RWPE1 (cell line): ENCODE measurements at regions not wholly inside any gene's neighbourhood (a gene's known extent, or its start where the extent isn't known, plus 50 kb on each side); places are given as distances from the start of the nearest gene placed in this dataset.

Experiments used
- CTCF ChIA-PET: fragments of 350-600 bp; sonication (Branson Sonifier 250); formaldehyde crosslinking; extraction: SDS; loops from one replicate; lab custom pipeline; 2021; lab: Yijun Ruan, JAX
- POLR2A ChIA-PET: fragments of 400-600 bp; formaldehyde crosslinking; extraction: SDS; loops from one replicate; lab custom pipeline; 2020; ENCODE audit warnings: antibody characterized with exemption; ENCODE audit not compliant: low non-redundant PET; lab: Yijun Ruan, JAX
- DNase-seq: peaks from one replicate; pipeline ENCODE4 v3.0.0; 2012; ENCODE audit warnings: low spot score
- H3K27ac ChIP-seq: fragments of 450-650 bp; 2 replicates; pipeline ENCODE4 v1.5.1; 2017
- CTCF ChIP-seq: fragments of 450-650 bp; conservative IDR thresholded peaks from 2 replicates; pipeline ENCODE4 v1.5.1; 2017; ENCODE audit warnings: low read depth, mild to moderate bottlenecking

- CTCF ChIA-PET: no interaction called here
- TF ChIP-seq CTCF: no peak
- no peak for DNase-seq
- H3K27ac ChIP-seq: no peak overlapping the region
- POLR2A ChIA-PET: no interaction called here
Measured at GRCh38 chr21:39110431-39110830, 72.8 kb downstream of the PSMG1 start.

GRCh38 chr21:39109596-39110210 lies 73.5 kb downstream of the PSMG1 start:
- no peak for TF ChIP-seq CTCF
- POLR2A ChIA-PET: interaction anchor here (0.5 kb wide), 1 partner anchor 76 kb away, joined by 9 read pairs; no protein-coding TSS in a partner anchor
- CTCF ChIA-PET: interaction anchor here (0.7 kb wide), 1 partner anchor 77 kb away, joined by 3 read pairs; no protein-coding TSS in a partner anchor
- H3K27ac ChIP-seq: no peak overlapping the region
- no peak for DNase-seq

GRCh38 chr21:39109163-39109530 lies 74.1 kb downstream of the PSMG1 start:
- TF ChIP-seq CTCF: no peak
- DNase-seq: no peak
- POLR2A ChIA-PET: interaction anchor here (0.5 kb wide), 1 partner anchor 76 kb away, joined by 9 read pairs; no protein-coding TSS in a partner anchor
- no peak overlapping the region for H3K27ac ChIP-seq
- CTCF ChIA-PET: interaction anchor here (0.7 kb wide), 1 partner anchor 76 kb away, joined by 3 read pairs; no protein-coding TSS in a partner anchor

GRCh38 chr21:39108291-39109162 lies 74.7 kb downstream of the PSMG1 start:
- H3K27ac ChIP-seq: no peak overlapping the region
- DNase-seq: no peak
- no peak for TF ChIP-seq CTCF
- ChIA-PET POLR2A (no interaction called here), CTCF (no interaction called here)

- no peak for TF ChIP-seq CTCF
- ChIA-PET CTCF (no interaction called here), POLR2A (no interaction called here)
- no peak overlapping the region for H3K27ac ChIP-seq
- no peak for DNase-seq
Measured at GRCh38 chr21:39107739-39108138, 75.5 kb downstream of the PSMG1 start.

- no peak overlapping the region for H3K27ac ChIP-seq
- CTCF ChIA-PET: no interaction called here
- POLR2A ChIA-PET: no interaction called here
- TF ChIP-seq CTCF: no peak
- no peak for DNase-seq
Measured at GRCh38 chr21:39106881-39107462, 76.3 kb downstream of the PSMG1 start.
